Spleen (tissue), 7 donors: ENCODE measurements at regions not wholly inside any gene's neighbourhood (a gene's known extent, or its start where the extent isn't known, plus 50 kb on each side); places are given as distances from the start of the nearest gene placed in this dataset.

Experiments used
- POLR2A ChIP-seq, 3 donors: fragments of 450-650 bp; IDR thresholded peaks; one replicate each; pipeline ENCODE4 v1.5.1; 2017; ENCODE audit warnings: antibody characterized with exemption in 3 of 3, mild to moderate bottlenecking in 1 of 3
- TF ChIP-seq, protein P1 (sequence below), 11 experiments: fragments of 200-600 bp in 7 of 11; fragments of 450-650 bp in 4 of 11; sonication (generic) in 4 of 11; IDR thresholded peaks in 8 of 11; conservative IDR thresholded peaks in 3 of 11; 1 replicate in 7 of 11; 2 replicates in 4 of 11; pipeline versions ENCODE4 v1.4.0 to v1.8.0; 2016 to 2021; ENCODE audit warnings: antibody characterized with exemption in 11 of 11, inconsistent platforms in 4 of 11, mild to moderate bottlenecking in 1 of 11
- donor health status: DM: no; HTN: no; CAD: no; lungs with moderate emphysema.
- donor health status: DM: no; HTN: no; CAD: no.
- donor health status: DM: no; HTN: no; CAD: no.

DNA sequence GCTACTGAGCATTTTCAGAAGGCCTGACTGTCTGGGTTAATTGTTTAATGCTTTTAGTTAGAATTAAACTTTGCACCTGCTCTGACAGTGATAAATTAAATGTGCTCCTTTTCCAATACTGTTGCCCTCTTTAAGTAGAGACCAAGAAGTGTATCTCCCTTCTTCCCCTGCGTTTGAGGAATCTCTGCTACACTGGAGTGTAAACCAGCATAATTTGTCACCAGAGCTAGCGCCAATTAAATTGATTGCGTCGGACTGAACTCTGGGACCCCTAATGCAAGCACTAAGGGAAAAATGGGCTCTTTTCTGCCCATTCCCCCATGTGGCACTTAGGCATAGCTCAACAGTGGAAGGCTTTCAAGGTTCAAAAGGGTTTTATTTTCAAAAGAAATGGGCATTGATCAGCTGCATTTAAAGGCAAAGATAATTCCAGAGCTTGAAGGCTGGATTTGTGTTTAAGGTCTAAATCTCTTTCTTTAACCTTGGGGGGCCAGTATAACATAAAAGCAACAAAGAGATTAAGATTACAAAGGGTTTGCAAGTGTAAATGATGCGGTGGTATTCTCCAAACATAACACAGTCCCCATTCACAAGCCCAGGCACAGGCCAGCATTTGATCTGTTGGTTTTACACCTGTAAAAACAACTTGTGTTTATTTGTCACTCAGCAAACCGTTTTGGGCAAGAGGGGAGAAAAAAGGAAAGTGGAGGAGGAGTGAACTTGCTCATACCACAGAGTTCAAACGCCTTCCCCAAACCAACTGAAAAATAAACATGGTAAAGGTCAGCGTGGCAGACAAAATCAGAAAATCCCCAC is 427.6 kb downstream of the BCL11A start:
- TF ChIP-seq, protein P1, sequence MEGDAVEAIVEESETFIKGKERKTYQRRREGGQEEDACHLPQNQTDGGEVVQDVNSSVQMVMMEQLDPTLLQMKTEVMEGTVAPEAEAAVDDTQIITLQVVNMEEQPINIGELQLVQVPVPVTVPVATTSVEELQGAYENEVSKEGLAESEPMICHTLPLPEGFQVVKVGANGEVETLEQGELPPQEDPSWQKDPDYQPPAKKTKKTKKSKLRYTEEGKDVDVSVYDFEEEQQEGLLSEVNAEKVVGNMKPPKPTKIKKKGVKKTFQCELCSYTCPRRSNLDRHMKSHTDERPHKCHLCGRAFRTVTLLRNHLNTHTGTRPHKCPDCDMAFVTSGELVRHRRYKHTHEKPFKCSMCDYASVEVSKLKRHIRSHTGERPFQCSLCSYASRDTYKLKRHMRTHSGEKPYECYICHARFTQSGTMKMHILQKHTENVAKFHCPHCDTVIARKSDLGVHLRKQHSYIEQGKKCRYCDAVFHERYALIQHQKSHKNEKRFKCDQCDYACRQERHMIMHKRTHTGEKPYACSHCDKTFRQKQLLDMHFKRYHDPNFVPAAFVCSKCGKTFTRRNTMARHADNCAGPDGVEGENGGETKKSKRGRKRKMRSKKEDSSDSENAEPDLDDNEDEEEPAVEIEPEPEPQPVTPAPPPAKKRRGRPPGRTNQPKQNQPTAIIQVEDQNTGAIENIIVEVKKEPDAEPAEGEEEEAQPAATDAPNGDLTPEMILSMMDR (IDR thresholded peaks at IDR 0.05 in 8 of 11, conservative IDR thresholded peaks at IDR 0.05 in 3 of 11), result no peak
- no peak for TF ChIP-seq POLR2A (IDR thresholded peaks at IDR 0.05)
